HUES48 (cell line): ENCODE measurements at regions not wholly inside any gene's neighbourhood (a gene's known extent, or its start where the extent isn't known, plus 50 kb on each side); places are given as distances from the start of the nearest gene placed in this dataset.

ENCODE experiments used
- H3K27ac ChIP-seq: one replicate; pipeline ENCODE4 v1.7.0; 2013; ENCODE audit warnings: low read depth, low read length, inconsistent platforms
- H3K27me3 ChIP-seq: 2 replicates; pipeline ENCODE4 v1.6.1; 2013; ENCODE audit warnings: mild to moderate bottlenecking, low read length; ENCODE audit not compliant: control insufficient read depth, insufficient read depth
- H3K36me3 ChIP-seq: 2 replicates; pipeline ENCODE4 v1.6.1; 2013; ENCODE audit warnings: low read length; ENCODE audit not compliant: control insufficient read depth, insufficient read depth
- H3K4me1 ChIP-seq: 2 replicates; pipeline ENCODE4 v1.6.1; 2013; ENCODE audit warnings: mild to moderate bottlenecking, low read length; ENCODE audit not compliant: control insufficient read depth, insufficient read depth
- H3K4me3 ChIP-seq: 2 replicates; pipeline ENCODE4 v1.5.1; 2013; ENCODE audit warnings: mild to moderate bottlenecking, low read depth, low read length
- H3K9ac ChIP-seq: 2 replicates; pipeline ENCODE4 v1.6.1; 2013; ENCODE audit warnings: mild to moderate bottlenecking, low read depth, low read length, moderate library complexity
- H3K9me3 ChIP-seq: 2 replicates; pipeline ENCODE4 v1.6.1; 2013; ENCODE audit warnings: low read length; ENCODE audit not compliant: control insufficient read depth, insufficient read depth

DNA sequence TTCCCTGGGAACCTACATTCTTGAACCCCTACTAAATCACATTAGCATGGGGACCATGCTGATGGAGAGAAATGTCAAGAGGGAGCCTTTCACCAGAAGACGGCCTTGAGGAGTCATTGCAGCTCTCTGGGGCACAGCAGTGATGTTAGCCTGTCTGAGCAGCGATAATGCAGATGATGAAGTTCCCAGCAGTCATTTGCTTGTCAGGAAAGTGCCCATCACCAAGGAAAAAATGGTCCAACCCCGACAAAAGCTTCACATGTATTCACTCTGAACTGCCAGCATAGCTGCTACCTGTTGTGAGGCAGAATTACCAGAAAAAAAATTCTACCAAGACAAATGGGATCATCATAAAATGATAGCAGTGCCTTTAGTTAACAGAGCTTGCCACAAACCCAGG is 238.4 kb upstream of the UMPS start:
- Histone ChIP-seq H3K9me3 (no peaks in the 10 kb centered on the region), H3K27me3 (no peaks in the 10 kb centered on the region), H3K36me3 (no peaks in the 10 kb centered on the region), H3K4me3 (no peak overlapping the region), H3K4me1 (peaks cover 10% of the 10 kb centered on the region; the same call in 1 of the 2 replicates), H3K9ac (no peak overlapping the region), H3K27ac (no peak overlapping the region)

GRCh38 chr3:124492824-124493223 is 237.4 kb upstream of the UMPS start:
- H3K4me1 ChIP-seq: peaks cover 10% of the 10 kb centered on the region; the same call in 1 of the 2 replicates
- H3K27me3 ChIP-seq: no peaks in the 10 kb centered on the region
- no peak overlapping the region for H3K4me3 ChIP-seq
- H3K36me3 ChIP-seq: no peaks in the 10 kb centered on the region
- H3K27ac ChIP-seq: no peak overlapping the region
- H3K9ac ChIP-seq: no peak overlapping the region
- H3K9me3 ChIP-seq: no peaks in the 10 kb centered on the region

DNA sequence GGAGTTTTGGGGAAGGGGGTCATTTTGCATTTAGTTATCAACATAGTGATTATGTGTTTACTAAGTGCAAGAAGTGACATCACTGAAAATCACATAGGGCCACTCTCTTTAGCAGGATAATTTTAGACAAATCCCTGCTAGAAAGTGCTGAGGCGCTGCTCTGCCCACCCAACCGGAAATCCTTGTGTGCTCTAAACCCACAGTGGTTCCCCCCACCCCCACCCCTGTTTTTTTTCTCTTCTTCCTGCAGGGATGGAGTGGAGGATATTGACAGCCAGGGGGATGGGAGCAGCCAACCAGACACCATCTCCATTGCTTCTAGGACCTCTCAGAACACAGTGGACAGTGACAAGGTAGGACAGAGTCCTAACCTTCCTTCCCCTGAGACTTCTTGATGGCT is 234.2 kb upstream of the UMPS start:
- H3K9me3 ChIP-seq: no peaks in the 10 kb centered on the region
- H3K4me3 ChIP-seq: no peak overlapping the region
- peaks cover 10% of the 10 kb centered on the region; the same call in 1 of the 2 replicates for H3K4me1 ChIP-seq
- H3K27me3 ChIP-seq: no peaks in the 10 kb centered on the region
- no peaks in the 10 kb centered on the region for H3K36me3 ChIP-seq
- no peak overlapping the region for H3K27ac ChIP-seq
- no peak overlapping the region for H3K9ac ChIP-seq

- Histone ChIP-seq H3K9ac (no peak overlapping the region), H3K27me3 (no peaks in the 10 kb centered on the region), H3K27ac (no peak overlapping the region)
These were observed 232.8 kb upstream of the UMPS start for GRCh38 chr3:124497487-124497886.

DNA sequence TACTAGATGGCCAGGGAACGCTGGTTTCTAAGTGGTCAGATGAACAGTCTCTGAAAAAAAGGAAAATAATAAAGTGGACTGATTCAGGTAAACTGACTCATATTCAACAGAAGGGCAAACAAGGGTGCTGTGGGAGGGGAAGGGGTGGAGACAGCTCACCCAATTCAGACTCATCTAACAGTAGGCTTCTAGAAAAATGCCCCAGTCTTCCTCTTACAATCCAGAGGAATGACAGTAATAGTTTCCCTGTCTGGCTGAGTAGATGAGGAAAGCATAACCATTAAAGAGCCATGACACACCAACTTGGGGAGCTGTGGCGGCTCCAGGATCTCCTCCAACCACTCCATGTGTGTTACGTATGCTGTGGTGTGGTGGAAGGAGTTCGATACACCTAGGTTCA is 231.4 kb upstream of the UMPS start:
- no peak overlapping the region for H3K27ac ChIP-seq
- no peaks in the 10 kb centered on the region for H3K9me3 ChIP-seq
- H3K4me3 ChIP-seq: no peak overlapping the region
- no peaks in the 10 kb centered on the region for H3K4me1 ChIP-seq
- H3K27me3 ChIP-seq: no peaks in the 10 kb centered on the region
- H3K9ac ChIP-seq: no peak overlapping the region
- no peaks in the 10 kb centered on the region for H3K36me3 ChIP-seq

More at GRCh38 chr3:124497487-124497886, 232.8 kb upstream of the UMPS start:
- no peaks in the 10 kb centered on the region for H3K36me3 ChIP-seq
- no peak overlapping the region for H3K4me3 ChIP-seq
- H3K4me1 ChIP-seq: peaks cover 6% of the 10 kb centered on the region; the same call in 1 of the 2 replicates
- no peaks in the 10 kb centered on the region for H3K9me3 ChIP-seq

DNA sequence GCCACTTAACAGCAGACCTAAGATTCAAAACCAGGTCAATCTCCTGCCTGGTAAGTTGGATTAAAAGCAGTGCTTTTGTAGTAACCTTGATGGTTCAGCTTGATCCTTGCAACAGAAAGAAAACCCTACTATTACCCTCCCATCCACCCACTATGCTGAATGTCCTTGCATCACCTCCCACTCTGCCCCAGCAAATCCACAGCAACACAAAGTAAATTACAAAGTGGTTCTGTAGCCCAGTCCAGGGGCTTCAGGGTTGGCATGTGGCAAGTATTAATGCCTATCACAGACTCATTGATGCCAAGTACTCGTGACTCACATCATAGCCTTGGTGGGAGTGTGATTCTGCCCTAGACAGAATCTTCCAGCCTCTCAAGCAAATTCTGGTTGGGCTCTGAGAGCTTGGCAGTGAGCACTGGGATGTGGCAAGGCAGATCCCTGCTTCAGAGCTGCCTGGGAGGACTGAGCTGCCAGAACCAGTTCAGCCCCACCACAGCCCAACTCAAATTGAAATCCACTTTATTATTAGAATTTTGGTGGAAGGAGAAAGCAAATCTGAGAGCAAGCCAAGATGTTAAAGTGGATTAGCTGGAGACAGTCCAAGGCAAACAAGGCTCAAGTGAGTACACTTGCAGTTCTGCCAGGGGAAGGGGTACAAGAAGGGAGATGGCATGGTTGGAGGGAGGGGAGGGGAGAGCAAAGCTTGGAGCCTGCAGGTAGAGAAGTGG is 225.8 kb upstream of the UMPS start:
- no peak overlapping the region for H3K4me3 ChIP-seq
- H3K27ac ChIP-seq: no peak overlapping the region
- H3K9ac ChIP-seq: no peak overlapping the region
- no peaks in the 10 kb centered on the region for H3K36me3 ChIP-seq
- H3K27me3 ChIP-seq: no peaks in the 10 kb centered on the region
- H3K4me1 ChIP-seq: no peaks in the 10 kb centered on the region
- no peaks in the 10 kb centered on the region for H3K9me3 ChIP-seq

- no peak overlapping the region for H3K4me3 ChIP-seq
- H3K36me3 ChIP-seq: no peaks in the 10 kb centered on the region
- no peak overlapping the region for H3K9ac ChIP-seq
- no peak overlapping the region for H3K27ac ChIP-seq
- peaks cover 11% of the 10 kb centered on the region for H3K4me1 ChIP-seq
- H3K9me3 ChIP-seq: no peaks in the 10 kb centered on the region
- H3K27me3 ChIP-seq: no peaks in the 10 kb centered on the region
These were observed 220.4 kb upstream of the UMPS start for GRCh38 chr3:124509884-124510283.

DNA sequence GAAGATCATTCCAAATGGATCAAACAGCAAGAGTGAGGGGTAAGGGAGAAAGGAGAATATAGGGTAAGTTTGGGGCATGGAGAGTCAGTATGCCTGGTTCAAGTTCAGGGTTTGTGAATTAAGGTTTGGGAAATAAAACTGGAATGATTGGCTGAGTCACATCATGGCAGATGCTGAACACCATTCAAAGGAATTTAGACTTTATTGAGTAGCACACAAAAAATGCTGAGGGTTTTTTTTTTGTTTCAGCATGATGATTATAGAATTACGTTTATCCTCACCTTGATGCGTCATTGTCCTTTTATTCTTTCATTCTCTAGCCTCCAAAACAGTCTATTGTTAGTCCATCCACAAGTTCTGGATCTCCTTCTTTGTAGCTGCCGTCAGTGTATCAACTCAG is 220.0 kb upstream of the UMPS start:
- H3K27ac ChIP-seq: no peak overlapping the region
- H3K36me3 ChIP-seq: no peaks in the 10 kb centered on the region
- no peak overlapping the region for H3K9ac ChIP-seq
- H3K9me3 ChIP-seq: no peaks in the 10 kb centered on the region
- no peaks in the 10 kb centered on the region for H3K27me3 ChIP-seq
- H3K4me3 ChIP-seq: no peak overlapping the region
- H3K4me1 ChIP-seq: peaks cover 11% of the 10 kb centered on the region

GRCh38 chr3:124512881-124513609 is 217.2 kb upstream of the UMPS start:
- Histone ChIP-seq H3K4me3 (no peak overlapping the region), H3K27me3 (no peaks in the 10 kb centered on the region), H3K36me3 (no peaks in the 10 kb centered on the region), H3K4me1 (peaks cover 11% of the 10 kb centered on the region), H3K9me3 (no peaks in the 10 kb centered on the region), H3K9ac (no peak overlapping the region), H3K27ac (peak overlapping the region; percentile 50)

DNA sequence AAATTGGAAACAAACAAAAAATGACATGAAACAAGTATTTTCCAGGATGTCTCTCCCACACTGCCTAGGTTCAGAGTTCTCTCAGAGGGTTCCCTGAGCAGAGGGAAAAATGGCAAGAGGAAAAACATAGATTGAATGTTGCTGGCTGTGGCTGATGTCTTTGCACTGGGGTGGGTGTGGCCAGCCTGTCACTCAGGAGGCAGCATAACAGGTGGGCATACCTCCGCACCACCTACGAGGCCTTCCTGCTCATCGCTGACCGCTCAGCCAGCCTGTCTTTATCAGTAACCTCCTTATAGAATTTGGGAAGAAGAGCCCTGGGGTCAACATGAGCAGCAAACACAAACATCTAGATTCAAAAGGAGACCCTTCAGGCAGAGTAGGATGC is 216.6 kb upstream of the UMPS start:
- H3K4me1 ChIP-seq: peaks cover 11% of the 10 kb centered on the region
- H3K27me3 ChIP-seq: no peaks in the 10 kb centered on the region
- H3K9ac ChIP-seq: no peak overlapping the region
- H3K36me3 ChIP-seq: no peaks in the 10 kb centered on the region
- H3K4me3 ChIP-seq: no peak overlapping the region
- no peaks in the 10 kb centered on the region for H3K9me3 ChIP-seq
- peak overlapping the region; percentile 50 for H3K27ac ChIP-seq

- H3K27me3 ChIP-seq: no peaks in the 10 kb centered on the region
These were observed 215.6 kb upstream of the UMPS start for GRCh38 chr3:124514683-124515082.

More at GRCh38 chr3:124514683-124515082, 215.6 kb upstream of the UMPS start:
- Histone ChIP-seq H3K9ac (no peak overlapping the region), H3K9me3 (no peaks in the 10 kb centered on the region), H3K4me3 (no peak overlapping the region), H3K4me1 (peaks cover 11% of the 10 kb centered on the region), H3K36me3 (no peaks in the 10 kb centered on the region), H3K27ac (no peak overlapping the region)
